OCI-LY3 (cell line): ENCODE measurements at regions not wholly inside any gene's neighbourhood (a gene's known extent, or its start where the extent isn't known, plus 50 kb on each side); places are given as distances from the start of the nearest gene placed in this dataset.

Experiments
- H2AFZ ChIP-seq: fragments of 200-600, 300-600 bp; shearing (Covaris generic); 2 replicates; pipeline ENCODE4 v1.6.0; 2014; ENCODE audit warnings: antibody characterized with exemption, low read depth, low read length
- H3K27ac ChIP-seq: fragments of 200-600, 300-600 bp; sonication (generic); 2 replicates; pipeline ENCODE4 v1.5.1; 2014; ENCODE audit warnings: mild to moderate bottlenecking, low read length, moderate library complexity, mixed read lengths
- H3K27me3 ChIP-seq: fragments of 200-600, 300-600 bp; sonication (generic); 2 replicates; pipeline ENCODE4 v1.6.1; 2014; ENCODE audit warnings: low read depth, low read length, mixed read lengths
- H3K36me3 ChIP-seq: fragments of 200-600, 300-600 bp; sonication (generic); replicated peaks from 2 replicates; pipeline ENCODE3; 2014; ENCODE audit warnings: low read depth, low read length, mixed read lengths
- H3K4me1 ChIP-seq: fragments of 300-600, 200-600 bp; sonication (generic); 2 replicates; pipeline ENCODE4 v1.6.1; 2014; ENCODE audit warnings: low read length, mixed read lengths
- H3K4me2 ChIP-seq: fragments of 200-600, 300-600 bp; sonication (generic); 2 replicates; pipeline ENCODE4 v1.6.1; 2014; ENCODE audit warnings: low read length, mixed read lengths
- H3K4me3 ChIP-seq: fragments of 300-600, 200-600 bp; sonication (generic); 2 replicates; pipeline ENCODE4 v1.5.1; 2014; ENCODE audit warnings: antibody characterized with exemption, mild to moderate bottlenecking, low read length, moderate library complexity
- H3K79me2 ChIP-seq: fragments of 300-600, 200-600 bp; shearing (Covaris generic); 2 replicates; pipeline ENCODE4 v1.6.1; 2014; ENCODE audit warnings: mild to moderate bottlenecking, low read length, mixed read lengths
- H3K9ac ChIP-seq: fragments of 300-600, 200-600 bp; shearing (Covaris generic); 2 replicates; pipeline ENCODE4 v1.6.0; 2014; ENCODE audit warnings: mild to moderate bottlenecking, low read length, moderate library complexity
- H3K9me3 ChIP-seq: fragments of 200-600, 300-600 bp; shearing (Covaris generic); 2 replicates; pipeline ENCODE4 v1.6.1; 2014; ENCODE audit warnings: low read length, mixed read lengths; ENCODE audit not compliant: insufficient read depth
- H4K20me1 ChIP-seq: fragments of 200-600, 300-600 bp; sonication (generic); 2 replicates; pipeline ENCODE4 v1.6.1; 2016; ENCODE audit warnings: low read length, mixed read lengths; ENCODE audit not compliant: insufficient read depth
- EZH2phosphoT487 ChIP-seq: fragments of 200-600 bp; shearing (Covaris generic); IDR thresholded peaks from 2 replicates; pipeline ENCODE4 v1.6.1; 2018; ENCODE audit warnings: antibody characterized with exemption, mixed run types, low read depth
- TF ChIP-seq, protein P1 (sequence below): fragments of 200-600, 300-600 bp; sonication (generic); IDR thresholded peaks from 2 replicates; pipeline ENCODE4 v1.5.1; 2014; ENCODE audit warnings: antibody characterized with exemption, low read length, low read depth

DNA sequence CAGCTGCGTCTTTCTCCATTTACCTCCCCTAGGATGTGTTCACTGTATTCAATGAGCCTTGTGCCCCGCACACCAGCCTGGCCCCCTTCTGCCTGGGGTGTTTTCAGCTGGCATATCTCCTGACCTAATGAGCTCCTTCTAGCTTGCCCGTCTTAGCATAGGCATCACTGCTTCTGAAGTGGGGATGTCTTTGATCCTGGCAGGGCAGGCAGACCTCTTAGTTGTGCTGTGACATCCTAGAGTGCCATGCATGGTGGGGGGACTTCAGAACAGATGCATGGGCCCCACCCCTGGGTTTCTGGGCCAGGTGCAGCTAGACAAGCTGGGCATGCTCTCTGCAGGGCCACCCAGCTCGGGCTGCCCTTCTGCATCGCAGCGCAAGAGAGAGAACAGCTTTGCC is 172.7 kb downstream of the GADD45G start:
- TF ChIP-seq, protein P1, sequence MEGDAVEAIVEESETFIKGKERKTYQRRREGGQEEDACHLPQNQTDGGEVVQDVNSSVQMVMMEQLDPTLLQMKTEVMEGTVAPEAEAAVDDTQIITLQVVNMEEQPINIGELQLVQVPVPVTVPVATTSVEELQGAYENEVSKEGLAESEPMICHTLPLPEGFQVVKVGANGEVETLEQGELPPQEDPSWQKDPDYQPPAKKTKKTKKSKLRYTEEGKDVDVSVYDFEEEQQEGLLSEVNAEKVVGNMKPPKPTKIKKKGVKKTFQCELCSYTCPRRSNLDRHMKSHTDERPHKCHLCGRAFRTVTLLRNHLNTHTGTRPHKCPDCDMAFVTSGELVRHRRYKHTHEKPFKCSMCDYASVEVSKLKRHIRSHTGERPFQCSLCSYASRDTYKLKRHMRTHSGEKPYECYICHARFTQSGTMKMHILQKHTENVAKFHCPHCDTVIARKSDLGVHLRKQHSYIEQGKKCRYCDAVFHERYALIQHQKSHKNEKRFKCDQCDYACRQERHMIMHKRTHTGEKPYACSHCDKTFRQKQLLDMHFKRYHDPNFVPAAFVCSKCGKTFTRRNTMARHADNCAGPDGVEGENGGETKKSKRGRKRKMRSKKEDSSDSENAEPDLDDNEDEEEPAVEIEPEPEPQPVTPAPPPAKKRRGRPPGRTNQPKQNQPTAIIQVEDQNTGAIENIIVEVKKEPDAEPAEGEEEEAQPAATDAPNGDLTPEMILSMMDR: no peak
- no peak for TF ChIP-seq EZH2phosphoT487
- Histone ChIP-seq H3K9ac (no peak overlapping the region), H3K4me3 (no peak overlapping the region), H3K79me2 (no peaks in the 10 kb centered on the region), H3K27ac (no peak overlapping the region), H2AFZ (no peak overlapping the region), H3K4me1 (peaks cover 18% of the 10 kb centered on the region), H4K20me1 (no peaks in the 10 kb centered on the region), H3K4me2 (no peak overlapping the region), H3K36me3 (no peaks in the 10 kb centered on the region), H3K27me3 (no peaks in the 10 kb centered on the region), H3K9me3 (no peaks in the 10 kb centered on the region)

DNA sequence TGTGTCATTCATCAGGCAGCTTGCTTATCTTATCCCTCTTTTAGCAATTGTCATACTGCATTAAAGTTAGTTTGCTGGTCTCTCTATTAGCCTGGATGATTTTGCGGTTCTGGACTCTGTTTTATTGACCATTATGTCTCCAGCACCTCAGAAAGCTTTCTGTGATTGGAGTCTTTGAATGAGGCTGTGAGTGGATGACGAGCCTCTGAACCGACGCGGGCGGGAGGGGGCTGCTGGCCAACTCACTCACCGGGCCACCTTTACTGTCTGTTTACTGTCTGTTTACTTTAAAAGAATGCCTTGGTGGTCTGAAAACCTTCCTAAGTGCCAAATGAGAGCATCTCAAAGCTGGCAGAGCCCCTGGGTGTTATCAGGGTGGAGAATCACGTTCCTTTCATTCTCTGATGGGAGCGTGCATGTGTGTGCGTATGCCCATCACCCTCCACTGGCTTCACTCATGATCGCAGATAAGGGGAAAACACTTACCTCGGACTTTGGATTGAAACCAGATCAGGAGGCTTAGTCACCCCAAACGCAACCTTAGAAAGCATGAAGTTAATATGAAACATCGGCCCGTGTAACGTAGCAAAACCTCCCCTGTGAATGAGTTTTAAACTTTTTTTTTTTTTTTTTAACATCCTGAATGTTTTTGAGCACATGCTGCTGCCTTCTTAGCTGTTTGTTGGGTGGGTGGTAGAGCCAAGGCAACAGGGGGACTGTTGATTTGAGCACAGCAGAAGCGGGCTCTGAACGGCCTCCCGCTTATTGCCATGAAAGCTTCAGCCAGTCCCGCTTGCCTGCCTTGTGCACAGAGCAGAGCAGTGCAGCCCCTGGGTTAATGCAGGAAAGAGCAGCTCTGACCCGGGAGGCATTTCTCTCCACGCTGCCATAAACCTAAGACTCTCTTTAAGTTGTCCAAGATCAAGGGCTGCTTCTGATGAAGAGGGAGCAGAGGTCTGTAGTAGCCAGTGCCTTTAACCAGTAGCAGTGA is 173.6 kb downstream of the GADD45G start:
- Histone ChIP-seq H2AFZ (no peak overlapping the region), H3K9me3 (no peaks in the 10 kb centered on the region), H3K27ac (no peak overlapping the region), H3K4me2 (no peak overlapping the region), H3K79me2 (no peaks in the 10 kb centered on the region), H3K27me3 (no peaks in the 10 kb centered on the region), H3K9ac (no peak overlapping the region), H3K4me3 (no peak overlapping the region), H4K20me1 (no peaks in the 10 kb centered on the region), H3K4me1 (peaks cover 19% of the 10 kb centered on the region), H3K36me3 (no peaks in the 10 kb centered on the region)
- no peak for TF ChIP-seq EZH2phosphoT487
- TF ChIP-seq, protein P1: no peak

DNA sequence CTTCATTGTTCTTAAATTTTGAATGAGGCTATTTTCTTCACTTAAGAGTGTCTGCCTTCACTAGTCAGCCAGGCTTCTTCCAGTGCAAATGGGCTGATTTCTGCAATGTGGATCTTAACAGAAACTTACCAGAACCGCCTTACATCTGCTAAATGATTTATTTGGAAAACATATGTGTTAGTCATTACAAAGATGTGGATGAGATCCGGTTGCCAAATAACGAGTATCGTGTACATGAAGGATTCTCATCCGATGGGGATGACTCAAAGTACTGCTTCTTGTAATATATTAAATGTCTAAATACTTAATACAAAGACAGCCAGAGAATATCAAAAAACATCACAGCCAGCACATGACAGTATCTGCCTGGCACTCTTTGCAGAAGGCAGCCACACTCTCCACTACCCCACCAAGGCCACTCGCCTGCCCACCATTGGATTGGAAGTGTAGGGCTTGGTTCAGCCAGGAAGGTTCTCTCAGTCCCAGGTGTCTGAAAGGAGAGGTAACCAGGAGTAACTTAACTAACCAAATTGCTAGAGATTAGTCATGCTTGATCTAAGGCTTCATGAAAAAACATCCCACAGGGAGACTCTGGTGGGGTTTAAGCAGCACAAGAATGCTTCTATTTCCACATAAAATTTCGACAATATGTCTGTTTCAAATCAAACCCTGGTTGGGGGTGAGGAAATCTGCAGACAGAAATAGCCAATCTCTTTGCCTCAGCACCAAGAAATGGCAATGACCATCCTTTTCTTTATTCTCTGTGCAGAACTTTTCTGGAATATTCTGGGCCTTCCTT is 174.8 kb downstream of the GADD45G start:
- no peaks in the 10 kb centered on the region for H3K36me3 ChIP-seq
- H3K4me3 ChIP-seq: no peak overlapping the region
- peaks cover 19% of the 10 kb centered on the region for H3K4me1 ChIP-seq
- no peaks in the 10 kb centered on the region for H4K20me1 ChIP-seq
- H3K9me3 ChIP-seq: no peaks in the 10 kb centered on the region
- H3K9ac ChIP-seq: no peak overlapping the region
- H3K79me2 ChIP-seq: no peaks in the 10 kb centered on the region
- H3K4me2 ChIP-seq: no peak overlapping the region
- no peaks in the 10 kb centered on the region for H3K27me3 ChIP-seq
- H2AFZ ChIP-seq: no peak overlapping the region
- no peak overlapping the region for H3K27ac ChIP-seq
- TF ChIP-seq, protein P1: no peak
- TF ChIP-seq EZH2phosphoT487: no peak

DNA sequence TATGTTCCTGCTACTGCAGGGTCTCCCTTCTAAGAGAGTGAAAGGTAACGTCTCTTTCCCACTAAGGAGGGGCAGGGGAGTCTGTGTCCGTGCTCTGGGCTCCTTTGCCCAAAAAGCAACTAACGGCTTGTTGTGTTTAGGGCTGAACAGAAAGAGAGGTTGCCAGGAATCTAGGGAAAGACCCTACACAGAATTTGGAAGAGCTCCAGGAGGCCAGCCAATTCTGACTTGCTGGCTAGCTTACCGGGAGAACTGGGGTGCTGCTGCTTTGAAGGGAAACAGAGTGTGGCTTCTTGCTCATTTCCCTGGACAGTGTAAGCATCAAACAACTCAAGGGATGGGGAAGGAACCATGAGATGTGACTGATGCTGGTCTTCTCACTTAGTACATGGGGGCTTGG is 176.1 kb downstream of the GADD45G start:
- Histone ChIP-seq H3K4me3 (no peak overlapping the region), H3K27me3 (no peaks in the 10 kb centered on the region), H3K36me3 (no peaks in the 10 kb centered on the region), H3K27ac (no peak overlapping the region), H4K20me1 (no peaks in the 10 kb centered on the region), H2AFZ (no peak overlapping the region), H3K4me1 (peaks cover 19% of the 10 kb centered on the region), H3K4me2 (no peak overlapping the region), H3K9me3 (no peaks in the 10 kb centered on the region), H3K9ac (no peak overlapping the region), H3K79me2 (no peaks in the 10 kb centered on the region)
- TF ChIP-seq EZH2phosphoT487: no peak
- TF ChIP-seq, protein P1: no peak
